GM12873 (cell line): ENCODE measurements at regions not wholly inside any gene's neighbourhood (a gene's known extent, or its start where the extent isn't known, plus 50 kb on each side); places are given as distances from the start of the nearest gene placed in this dataset.

Experiments used
- CTCF ChIP-seq: IDR thresholded peaks from 2 replicates; pipeline ENCODE4 v1.5.1; 2012; ENCODE audit warnings: low read depth, mild to moderate bottlenecking, moderate library complexity, low read length, control low read depth; ENCODE audit not compliant: insufficient read depth; ENCODE audit errors: missing control alignments

GRCh38 chr3:153275514-153275913, 113.5 kb downstream of the RAP2B start:
- TF ChIP-seq CTCF: no peak

- no peak for TF ChIP-seq CTCF
Observed at GRCh38 chr3:153277029-153277428, 115.0 kb downstream of the RAP2B start.

- no peak for TF ChIP-seq CTCF
Observed at GRCh38 chr3:153282355-153282754, 120.3 kb downstream of the RAP2B start.

- TF ChIP-seq CTCF: no peak
Observed at GRCh38 chr3:153284282-153284938, 122.4 kb downstream of the RAP2B start.

- TF ChIP-seq CTCF: no peak
Observed at GRCh38 chr3:153285194-153285641, 123.2 kb downstream of the RAP2B start.

- TF ChIP-seq CTCF: no peak
Observed at GRCh38 chr3:153285982-153286381, 124.0 kb downstream of the RAP2B start.

- no peak for TF ChIP-seq CTCF
Observed at GRCh38 chr3:153287017-153287416, 125.0 kb downstream of the RAP2B start.
